ENCODE measurements at regions not wholly inside any gene's neighbourhood (a gene's known extent, or its start where the extent isn't known, plus 50 kb on each side); places are given as distances from the start of the nearest gene placed in this dataset.

GRCh38 chr10:9175200-9175599 is 1120.7 kb downstream of the GATA3 start:
- TF ChIP-seq CTCF (IDR thresholded peaks at IDR 0.05; ENCODE audit: low read length) (no peak), EZH2 (IDR thresholded peaks at IDR 0.05; ENCODE audit: borderline replicate concordance, low read length) (no peak)
